T-helper 2 cell treated with Interferon-gamma antibody and Interleukin-4, amounts not matched to agents 100 ng/mL and 5 ng/mL, for 36 hours (primary cell): ENCODE measurements at regions not wholly inside any gene's neighbourhood (a gene's known extent, or its start where the extent isn't known, plus 50 kb on each side); places are given as distances from the start of the nearest gene placed in this dataset.
"Not testable (repeated sequence)": the region's sequence is repeated elsewhere in the genome, so short reads cannot be mapped to it uniquely, and the experiment has no call there.

Source experiments
- intact Hi-C: fragments of 100-400 bp; cut with micrococcal nuclease; formaldehyde crosslinking; loops from one replicate; pipeline ENCODE4 v1.15.1; 2023

DNA sequence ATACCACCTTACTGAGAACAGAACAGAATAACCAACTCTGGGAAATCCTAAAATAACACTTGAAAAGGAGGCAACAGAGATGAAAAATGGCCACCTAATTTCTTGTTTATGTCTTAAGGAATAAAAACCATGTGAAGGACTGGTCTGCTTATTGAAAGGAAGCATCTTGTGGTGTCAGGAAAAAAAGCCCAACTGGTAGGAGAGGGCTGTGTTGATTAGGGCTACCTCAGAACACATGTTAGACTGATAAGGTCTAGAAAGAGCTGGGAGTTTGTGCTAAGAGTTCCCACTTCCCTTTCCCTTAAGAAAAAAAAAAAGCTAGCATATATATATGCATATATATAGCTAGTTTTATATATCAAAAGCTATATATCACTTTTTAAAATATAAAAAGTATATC is 425.3 kb upstream of the BTBD3 start:
- intact Hi-C loops: no loop called here

DNA sequence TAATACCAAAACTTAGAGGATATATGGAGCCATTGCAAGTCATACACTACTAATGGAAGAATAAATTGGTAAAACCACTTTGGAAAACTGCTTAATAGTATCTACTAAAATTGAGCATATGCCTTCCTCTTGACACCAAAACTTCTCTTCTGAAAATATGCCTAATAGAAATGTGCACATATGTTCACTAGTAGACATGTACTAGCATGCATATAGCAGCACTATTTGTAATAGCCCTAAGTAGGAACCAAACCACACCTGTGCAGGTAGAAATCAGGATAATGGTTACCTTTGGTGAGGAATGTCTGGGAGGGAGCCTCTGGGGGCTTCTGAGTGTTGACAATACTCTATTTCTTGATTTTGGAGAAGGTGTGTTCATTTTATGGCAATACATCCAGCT is 424.8 kb upstream of the BTBD3 start:
- intact Hi-C loops: no loop called here

DNA sequence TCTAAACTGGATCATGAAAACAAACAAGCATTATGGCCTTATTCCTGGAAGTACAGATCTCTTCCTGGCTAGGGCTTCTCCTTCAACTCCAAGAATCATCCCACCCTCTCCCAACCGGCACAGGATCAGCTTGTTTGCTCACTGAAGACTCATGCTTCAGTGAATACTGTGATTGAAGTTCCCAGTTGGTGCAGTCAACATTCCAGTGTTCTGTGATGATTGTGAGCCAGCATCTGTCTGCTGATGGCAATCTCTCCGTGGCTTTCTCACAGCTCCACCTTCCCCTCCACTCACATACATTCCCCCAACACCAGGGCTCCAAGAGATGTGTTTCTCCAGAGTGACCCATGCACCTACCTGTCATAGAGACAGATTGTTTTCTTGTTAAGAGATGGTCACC is 421.3 kb upstream of the BTBD3 start:
- intact Hi-C loops: no loop called here

DNA sequence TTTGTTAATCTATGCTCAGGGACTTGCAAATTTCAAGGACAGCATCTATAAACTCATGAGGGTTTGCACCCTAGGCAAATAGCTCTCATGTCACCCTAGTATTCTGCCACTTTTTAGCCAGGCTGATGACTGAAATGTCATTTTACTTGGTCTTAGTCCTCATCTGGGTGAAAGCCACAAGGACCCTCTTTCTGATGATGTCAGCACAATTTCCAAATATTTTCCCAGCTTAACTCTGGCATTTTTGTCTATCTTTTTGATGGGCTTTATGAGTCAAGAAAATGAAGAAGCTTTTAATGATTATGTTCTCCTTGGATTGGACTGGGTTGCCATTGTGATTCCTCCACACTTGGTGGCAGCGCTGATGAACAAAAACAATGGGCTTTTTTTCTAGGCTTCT is 420.1 kb upstream of the BTBD3 start:
- intact Hi-C loops: no loop called here

DNA sequence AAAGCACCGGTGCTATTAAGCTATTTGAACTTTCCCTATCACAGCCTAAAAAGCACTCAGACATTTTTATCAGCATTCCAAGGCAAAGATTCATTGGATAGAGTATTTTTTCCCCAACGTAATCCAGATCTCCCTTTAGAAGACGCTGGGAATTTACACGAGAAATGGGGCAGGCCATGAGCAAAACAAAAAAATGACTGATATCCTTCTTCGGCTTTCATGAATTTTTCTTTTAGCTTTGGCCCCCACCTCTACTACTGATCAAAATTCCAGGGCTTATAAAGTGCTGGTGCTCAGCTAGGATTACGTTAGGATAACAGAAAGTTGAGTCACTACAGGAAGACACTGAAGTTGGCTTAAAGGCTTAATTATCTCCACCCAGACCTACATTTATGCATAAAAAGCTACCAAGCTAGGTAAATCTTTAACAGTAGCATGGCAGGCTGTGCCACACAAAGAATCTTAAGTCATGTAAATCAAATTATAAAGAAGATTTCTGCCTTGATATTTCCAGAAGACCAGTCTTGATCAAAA is 418.5 kb upstream of the BTBD3 start:
- intact Hi-C loops: no loop called here

DNA sequence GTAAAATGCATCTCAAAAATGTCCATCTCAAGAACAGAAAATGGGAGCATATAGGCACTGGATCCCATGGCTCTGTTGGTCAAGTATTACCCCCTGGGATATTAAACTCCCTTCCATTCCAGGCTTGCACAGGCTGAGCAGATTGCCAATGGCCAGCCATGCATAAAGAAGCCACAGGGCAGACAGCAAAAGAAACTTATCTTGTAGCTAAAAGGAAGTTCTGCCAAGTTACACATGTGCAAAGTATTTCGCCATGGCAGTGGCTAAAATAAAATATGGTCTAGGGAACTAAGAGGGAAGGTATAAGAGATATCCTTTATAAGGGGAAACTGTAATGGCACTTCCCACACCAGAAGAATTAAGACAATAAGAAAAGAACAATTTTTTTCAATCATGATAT is 415.6 kb upstream of the BTBD3 start:
- intact Hi-C loops: no loop called here

DNA sequence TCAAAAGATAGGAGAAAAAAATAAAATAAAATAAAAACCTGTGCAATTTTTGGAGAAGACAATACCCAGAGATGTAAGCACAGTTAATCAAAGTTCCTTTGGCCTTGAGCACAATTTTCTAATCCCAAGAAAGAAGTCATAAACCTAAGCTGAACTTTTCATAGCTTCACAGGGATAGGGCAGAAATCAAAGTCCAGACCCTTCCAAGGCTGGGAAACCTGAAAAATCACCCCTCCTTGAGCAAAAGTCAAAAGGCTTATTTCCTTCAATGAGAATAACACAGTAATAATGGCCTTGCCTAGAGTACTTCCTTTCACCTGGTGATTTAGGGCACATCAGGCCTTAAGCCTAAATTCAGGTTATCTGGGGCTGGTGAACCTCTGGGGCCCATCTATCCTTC is 415.0 kb upstream of the BTBD3 start:
- intact Hi-C loops: no loop called here

DNA sequence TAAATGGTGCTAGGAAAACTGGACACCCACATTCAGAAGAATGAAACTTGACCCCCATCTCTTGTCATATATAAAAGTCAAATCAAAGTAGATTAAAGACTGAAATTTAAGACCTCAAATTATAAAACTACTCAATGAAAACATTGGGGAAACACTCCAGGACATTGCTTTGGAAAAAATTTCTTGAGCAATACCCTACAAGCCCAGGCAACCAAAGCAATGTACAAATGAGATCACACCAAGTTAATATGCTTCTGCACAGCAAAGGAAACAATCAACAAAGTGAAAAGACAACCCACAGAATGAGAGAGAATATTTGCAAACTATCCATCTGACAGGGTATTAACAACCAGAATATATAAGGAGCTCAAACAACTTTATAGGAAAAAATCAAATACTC is 407.9 kb upstream of the BTBD3 start:
- intact Hi-C loops: no loop called here

DNA sequence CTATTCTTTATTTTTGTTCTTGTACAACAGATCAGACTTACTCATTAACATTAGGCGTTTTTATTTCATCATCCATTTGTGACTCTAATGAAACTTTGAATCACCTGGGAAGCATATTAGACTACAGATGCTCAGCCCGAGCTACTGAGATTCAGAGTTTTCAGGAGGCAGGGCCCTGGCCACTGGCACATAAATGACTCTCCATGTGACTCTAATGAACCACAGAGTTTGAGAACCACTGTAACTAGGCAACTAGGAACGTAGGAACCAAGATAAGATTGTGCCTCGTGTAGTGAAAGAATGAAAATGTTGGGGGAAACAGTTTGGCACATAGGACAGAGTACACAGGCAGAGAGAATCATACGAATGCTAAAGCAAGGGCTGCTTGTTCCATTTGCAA is 405.9 kb upstream of the BTBD3 start:
- intact Hi-C loops: no loop called here

DNA sequence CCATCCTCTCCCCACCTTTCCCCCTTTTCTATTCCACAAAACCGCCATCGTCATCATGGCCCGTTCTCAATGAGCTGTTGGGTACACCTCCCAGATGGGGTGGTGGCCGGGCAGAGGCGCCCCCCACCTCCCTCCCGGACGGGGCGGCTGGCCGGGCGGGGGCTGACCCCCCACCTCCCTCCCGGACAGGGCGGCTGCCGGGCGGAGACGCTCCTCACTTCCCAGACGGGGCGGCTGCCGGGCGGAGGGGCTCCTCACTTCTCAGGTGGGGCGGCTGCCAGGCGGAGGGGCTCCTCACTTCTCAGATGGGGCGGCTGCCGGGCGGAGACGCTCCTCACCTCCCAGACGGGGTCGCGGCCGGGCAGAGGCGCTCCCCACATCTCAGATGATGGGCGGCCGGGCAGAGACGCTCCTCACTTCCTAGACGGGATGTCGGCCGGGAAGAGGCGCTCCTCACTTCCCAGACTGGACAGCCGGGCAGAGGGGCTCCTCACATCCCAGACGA is 404.4 kb upstream of the BTBD3 start:
- intact Hi-C loops: not testable (repeated sequence)

DNA sequence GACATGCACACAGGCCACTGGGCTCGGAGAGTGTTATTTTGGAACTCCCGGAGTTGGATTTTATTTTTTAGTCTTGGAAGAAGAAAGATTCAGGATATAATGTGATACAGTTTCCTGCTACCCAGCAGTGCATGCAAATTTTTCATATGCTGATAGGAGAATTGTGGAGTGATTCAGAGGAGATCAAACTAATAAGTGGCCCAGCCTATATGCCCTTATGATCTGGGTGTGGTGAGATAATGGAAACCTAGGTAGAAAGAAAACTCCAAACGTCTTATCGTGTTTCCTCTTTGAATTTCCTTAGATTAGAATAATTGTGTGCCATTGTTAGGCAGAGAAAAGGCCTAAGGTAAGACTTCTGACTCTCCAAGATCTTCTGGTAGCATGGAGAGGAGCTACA is 401.2 kb upstream of the BTBD3 start:
- intact Hi-C loops: no loop called here

DNA sequence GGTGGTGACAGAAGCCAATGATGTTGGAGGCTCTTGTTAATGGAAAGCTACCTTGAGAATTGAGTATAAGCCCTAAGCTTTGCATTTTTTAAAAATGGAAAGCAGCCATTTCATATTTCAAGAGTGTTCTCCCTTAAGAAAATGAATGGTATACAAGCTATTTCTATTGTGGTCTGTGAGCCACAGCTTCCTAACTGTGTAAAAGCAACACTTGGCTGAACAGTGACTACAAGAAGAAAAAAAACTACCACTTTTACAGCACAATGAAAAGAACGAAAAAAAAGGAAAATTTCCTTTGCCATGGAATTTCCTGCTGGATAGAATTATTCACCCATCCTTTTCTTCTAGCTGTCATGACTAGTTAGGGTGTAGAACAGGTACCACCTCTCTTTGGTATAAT is 397.1 kb upstream of the BTBD3 start:
- intact Hi-C loops: no loop called here

DNA sequence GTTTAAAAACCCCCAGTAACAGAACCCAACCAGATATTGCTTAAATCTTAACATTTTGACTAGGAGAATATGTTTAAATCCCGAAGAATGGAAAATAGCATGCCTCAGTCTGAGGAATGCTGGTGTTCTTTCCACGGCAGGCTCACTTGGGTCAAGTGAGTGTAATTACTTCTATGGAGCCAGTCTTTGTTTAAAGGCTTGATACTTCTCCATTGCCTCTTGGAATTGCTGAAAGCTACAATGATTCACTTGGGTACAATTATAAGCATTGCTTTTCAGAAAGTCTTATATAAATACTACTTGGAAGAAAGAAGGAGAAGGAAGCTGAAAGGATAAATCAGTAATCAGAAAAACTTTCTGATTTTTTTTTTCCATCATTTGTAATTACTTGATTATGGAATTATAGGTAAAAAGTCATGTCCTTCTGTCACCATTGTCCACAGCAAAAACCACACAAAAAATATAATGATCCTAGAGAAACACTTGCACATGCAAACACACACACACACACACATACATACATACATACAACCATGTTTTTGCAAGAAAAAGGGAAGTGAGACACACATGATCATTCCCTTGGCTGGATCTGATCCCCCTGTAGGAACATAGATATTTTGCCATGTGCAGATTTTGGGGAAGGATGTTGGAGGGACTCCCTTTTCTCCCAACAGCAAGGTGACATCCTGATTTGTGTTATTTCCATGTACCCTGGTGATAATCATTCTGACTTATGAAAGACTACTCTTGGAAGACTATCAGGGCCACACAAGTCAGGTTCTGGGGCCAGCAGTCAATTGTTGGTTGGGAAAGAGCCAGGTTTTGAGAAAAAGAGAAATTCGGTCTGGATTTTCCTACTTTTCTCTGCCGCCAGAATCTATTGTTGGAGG is 396.0 kb upstream of the BTBD3 start:
- intact Hi-C loops: no loop called here

DNA sequence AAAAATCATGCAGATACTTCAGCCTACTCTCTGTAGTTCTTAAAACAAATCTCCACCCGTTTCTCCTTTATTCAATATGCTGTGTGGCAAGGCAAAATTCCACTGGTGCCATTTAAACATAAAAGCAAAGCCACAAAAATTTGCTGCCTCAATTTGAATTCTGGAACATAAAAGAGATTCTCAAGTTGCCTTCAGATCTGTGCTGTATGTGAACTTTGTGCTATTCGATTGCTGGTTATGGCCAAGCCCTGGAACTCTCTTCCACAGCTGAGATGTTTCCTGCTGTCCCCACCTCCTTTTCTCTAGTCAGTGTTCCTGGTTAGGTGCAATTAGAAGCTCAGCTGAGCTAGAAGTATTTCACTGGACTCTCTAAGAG is 395.3 kb upstream of the BTBD3 start:
- intact Hi-C loops: no loop called here

DNA sequence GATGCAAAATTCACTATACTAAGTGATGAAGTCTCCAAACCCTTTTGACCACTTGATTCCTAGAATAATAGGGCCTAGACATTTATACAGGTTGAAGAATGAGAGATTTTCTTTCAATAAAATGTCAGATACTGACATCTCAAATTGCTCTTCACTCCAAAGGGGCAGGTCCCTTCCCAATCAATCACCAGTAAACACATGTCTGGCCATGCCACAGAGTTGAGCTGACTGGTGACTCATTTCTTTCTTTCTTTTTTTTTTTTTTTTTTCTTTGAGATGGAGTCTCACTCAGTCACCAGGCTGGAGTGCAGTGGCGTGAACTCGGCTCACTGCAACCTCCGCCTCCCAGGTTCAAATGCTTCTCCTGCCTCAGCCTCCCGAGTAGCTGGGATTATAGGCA is 388.6 kb upstream of the BTBD3 start:
- intact Hi-C loops: no loop called here

DNA sequence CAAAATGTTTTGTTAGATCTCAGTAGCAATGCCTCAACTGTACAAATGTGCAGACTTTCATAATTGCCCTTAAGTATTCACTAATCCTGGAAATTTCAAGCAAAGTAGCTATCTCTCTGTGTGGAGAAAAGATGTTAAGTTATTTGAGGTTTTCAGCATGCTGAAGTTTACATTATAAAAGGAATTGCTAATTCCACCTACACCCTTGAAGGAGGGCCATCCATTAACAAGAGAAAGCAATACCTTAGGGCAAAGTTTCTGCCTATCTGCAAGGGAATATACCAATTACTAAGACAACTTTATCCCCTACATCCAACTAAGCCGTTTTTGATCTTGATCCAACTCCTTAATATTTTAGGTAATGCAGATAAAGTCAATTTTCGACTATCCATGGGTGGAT is 380.7 kb upstream of the BTBD3 start:
- intact Hi-C loops: loop anchor here (5.0 kb wide), 1 partner anchor 1065 kb away; no protein-coding TSS in a partner anchor

DNA sequence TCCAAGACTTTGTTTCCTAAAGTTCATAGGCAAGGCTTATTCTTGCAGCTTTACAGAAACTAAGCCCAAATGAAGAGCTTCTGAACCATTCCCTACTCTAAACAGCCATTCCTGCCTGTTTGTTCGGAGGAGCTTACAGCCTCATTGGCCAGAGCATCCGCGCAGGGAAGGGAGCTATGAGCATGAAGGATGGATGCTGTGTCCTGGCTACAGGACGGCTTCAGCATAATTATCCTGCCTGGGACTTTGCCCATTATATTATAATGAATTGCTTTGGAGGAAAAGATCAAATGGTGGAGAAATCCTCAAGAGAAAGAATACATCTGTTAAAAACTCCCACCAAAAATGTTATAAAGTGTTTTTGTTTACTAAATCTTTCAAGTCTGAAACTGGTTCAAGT is 378.2 kb upstream of the BTBD3 start:
- intact Hi-C loops: loop anchor here (5.0 kb wide), 1 partner anchor 1067 kb away; no protein-coding TSS in a partner anchor

DNA sequence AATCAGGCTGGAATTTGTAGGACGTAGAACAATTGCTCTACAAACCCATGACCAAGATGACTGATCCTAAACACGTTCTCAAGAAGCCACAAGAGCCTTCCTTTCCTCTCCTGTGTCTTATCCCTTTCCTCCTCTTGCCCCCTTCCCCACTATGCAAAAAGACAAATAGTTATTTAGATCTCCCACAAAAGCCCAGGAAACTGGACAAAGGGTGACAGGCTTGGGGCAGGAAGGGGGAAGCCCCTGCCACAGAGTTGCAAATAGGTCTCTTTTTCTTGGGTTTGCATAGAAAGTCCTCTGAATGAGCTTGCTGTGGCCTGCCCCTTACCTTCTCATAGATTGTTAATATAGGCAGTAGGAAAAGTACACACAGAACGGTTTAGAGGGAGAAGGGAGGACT is 377.1 kb upstream of the BTBD3 start:
- intact Hi-C loops: no loop called here

DNA sequence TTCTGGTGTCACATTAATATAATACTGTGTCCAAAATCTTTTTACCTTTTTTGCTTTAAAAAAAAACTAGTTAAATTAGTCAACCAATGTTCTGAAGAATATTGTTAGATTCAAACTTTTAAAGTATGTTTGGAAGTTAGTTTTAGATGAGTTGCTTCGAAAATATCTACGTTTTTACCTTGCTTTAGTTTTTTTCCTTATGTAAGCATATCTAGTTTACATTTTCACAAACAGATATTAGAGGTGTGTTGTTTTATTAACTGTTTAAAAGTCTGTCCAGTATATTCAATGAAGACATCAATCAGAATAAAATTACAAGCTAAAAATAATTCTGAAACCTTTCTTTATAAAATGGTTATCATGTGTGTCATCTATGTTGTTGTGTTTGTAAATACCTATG is 375.0 kb upstream of the BTBD3 start:
- intact Hi-C loops: no loop called here

DNA sequence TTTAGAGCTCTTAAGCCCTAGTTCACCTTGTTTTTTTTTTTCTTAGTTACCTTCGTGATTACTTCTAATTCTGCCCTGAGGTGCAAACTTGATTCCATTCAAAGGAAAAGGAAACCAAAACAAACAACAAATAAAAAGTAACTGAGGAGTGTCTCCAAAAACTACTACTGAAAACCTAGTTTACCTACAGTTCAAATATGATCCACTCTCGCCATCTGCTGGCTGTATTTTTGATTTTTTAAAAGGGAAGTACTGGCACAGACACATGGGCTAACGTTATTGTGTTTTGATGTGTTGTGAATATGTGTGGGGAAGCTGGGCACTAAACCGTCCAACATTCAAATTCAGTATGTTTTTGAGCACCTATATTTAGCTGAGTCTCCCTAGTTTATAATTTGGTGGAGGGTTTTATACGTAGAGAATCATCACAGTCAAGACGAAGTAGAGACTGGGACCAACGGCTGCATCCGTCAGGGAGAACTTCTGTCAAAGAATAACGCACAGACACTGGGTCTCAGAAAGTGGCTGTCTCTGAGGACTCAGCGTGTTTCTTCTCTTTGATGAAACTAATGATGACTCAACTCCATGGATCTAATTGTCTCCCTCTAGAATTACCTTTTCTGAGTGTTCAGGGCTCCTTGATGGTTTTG is 373.5 kb upstream of the BTBD3 start:
- intact Hi-C loops: no loop called here

DNA sequence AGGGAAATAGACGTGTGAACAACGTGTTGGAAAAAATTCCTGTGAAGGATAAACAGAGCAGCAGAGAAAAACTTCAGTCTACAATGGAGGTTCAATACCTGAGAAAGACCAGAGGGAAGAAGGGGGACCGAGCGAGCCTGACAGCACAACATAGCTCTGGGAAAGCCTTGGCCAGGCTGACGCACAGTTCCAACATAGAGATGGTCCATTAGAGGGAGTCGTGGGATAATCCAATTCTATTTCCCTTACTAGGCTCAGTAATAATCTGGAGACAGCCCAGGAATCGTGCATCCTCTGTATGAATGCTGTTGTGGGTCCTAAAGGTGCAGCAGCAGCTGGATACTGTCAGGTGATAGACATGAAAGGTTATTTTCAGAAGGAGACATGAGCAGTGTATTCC is 370.8 kb upstream of the BTBD3 start:
- intact Hi-C loops: no loop called here
